Activated CD4-positive, alpha-beta T cell treated with anti-CD3 and anti-CD28 coated beads for 1 hour (primary cell): ENCODE measurements at regions not wholly inside any gene's neighbourhood (a gene's known extent, or its start where the extent isn't known, plus 50 kb on each side); places are given as distances from the start of the nearest gene placed in this dataset.

ENCODE experiments used
- DNase-seq: peaks from one replicate; pipeline ENCODE4 v3.0.0-alpha.2; 2020

DNA sequence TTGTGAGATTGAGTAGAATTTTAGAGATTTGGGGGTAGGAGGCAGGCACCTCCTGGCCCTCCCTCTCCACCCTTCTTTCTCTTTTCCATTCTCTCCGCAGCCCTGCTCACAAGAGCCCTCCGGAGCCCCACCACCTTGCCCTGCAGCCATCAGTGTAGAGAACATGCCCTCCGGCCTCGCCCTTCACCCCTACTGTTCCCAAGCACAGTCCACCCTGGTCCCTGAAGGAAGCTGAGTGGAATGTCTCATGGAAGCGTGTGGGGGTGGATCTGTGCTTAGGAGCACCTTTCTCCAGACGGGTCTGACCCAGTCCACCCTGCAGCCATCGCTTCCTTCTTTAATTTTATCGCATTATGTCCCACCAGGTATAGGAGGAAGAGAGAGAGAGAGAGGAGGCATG is 267.1 kb downstream of the NSG2 start:
- no peak for DNase-seq

DNA sequence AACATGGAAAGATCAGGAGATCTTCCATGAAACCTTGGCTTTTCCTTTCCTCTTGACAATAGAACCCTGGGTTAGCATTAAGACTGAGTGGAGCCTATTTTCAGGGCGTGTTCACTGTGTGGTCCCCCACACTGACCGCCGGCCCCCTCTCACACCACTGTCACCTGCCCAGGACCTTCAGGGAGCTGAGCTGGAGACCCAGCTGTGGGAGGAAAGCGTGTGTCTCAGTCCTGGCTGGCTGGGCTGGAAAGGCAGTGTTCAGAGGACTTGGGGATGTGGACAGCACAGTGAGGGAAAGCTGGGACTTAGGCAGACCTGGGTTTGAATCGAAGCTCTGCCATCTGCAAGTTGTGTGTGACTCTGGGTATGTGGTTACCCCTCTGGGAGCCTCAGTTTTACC is 268.1 kb downstream of the NSG2 start:
- no peak for DNase-seq

DNA sequence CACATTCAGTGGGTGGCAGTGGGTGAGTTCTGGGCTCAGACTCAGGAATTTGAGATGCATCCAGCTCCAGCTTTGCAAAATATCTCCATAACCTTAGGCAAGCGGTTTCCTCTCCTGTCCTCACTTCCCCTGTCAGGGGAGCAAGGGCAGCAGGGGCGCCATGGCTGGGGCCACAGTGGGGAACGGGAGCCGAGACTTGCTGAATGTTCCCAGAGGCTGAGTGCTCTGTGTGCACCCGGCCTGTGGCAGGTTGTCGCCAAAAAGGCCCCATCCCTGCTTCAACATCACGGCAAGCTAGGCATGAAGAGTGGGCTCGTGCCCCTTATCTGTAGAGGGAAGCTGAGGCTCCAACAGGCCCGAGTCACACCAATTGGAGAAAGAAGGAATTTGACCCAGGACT is 268.8 kb downstream of the NSG2 start:
- DNase-seq = no peak

DNA sequence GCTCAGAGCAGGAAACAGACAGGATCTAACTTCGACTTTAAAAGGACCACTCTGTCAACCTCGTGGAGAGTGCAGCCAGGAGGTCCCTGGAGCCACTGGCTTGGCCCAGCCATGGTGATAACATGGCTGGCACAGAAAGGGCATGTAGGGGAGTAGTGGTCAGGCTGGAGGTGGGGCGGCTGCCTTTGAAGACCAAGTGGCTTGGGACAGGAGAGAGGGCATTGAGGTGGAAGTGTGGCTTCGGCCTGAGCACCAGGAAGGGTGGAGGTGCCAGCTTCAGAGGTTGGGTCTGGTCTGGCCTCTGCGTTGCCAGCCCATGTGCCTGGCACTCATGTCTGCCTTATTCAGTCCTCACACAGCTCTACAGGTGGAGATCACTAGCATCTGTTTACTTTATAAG is 270.0 kb downstream of the NSG2 start:
- no peak for DNase-seq

DNA sequence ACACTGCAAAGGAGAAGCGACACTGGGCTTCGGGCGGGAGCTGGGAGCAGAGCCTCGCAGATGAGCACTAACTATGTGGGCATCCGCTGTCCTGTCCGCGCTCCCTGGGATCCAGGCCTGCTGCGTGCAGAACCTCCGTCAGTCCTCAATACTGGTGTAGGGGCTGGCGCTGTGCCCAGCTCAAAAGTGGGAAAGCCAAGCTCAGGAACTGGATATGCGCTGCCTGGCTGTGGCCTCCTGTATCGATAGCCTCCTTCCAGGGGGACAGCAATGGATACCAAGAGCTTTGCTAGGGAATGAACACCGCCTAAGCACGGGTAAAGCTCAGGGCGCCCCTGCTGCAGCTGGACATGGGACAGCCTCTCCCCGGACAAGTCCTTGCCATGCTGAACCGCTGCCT is 270.4 kb downstream of the NSG2 start:
- no peak for DNase-seq

DNA sequence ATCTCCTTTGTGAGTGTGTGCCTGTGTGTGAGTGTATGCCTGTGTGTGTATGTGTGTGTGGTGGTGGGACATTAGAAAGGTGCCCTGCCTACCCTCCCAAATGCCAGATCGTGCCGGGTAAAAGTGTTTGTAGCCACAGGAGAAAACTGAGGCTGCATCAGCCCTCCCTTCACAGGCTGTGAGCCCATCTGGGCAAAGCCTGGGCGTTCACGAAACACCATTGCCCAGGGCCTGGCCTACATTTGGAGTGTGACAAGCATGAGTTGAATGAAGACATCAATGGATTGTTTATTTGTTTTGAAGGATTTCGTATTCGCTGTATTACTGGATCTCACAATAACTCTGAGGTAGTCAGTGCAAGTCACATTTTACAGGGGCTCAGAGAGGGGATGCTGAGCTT is 270.8 kb downstream of the NSG2 start:
- DNase-seq = no peak

DNA sequence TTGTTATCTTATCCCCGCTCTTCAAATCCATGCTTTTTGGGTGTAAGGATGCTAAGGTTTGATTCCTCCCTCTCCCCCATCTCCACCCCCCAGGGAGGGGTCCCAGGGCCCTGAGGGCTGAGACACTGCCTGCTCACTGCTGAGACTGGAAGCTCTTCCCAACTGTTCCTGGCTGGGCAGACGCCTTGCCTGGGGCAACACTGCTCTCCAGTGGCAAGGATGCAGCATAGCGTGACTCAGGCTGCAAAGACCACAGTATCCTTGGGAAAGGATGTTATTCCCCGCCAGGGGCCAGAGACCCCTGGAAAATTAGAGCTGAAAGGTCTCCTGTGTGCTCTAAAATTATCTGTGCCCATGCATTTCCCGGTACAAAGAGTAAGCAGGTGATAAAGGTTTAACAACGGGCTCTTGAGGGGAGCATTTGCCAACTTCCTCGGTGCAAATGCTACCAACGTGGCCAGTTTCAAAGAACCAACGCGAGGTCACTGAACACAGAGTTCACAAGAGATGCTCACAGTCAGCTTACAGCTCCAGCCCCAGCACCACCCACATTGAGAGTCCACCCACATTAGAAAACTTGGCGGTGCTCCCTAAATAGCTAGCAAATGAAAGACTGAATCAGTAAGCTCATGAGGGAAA is 271.9 kb downstream of the NSG2 start:
- no peak for DNase-seq

DNA sequence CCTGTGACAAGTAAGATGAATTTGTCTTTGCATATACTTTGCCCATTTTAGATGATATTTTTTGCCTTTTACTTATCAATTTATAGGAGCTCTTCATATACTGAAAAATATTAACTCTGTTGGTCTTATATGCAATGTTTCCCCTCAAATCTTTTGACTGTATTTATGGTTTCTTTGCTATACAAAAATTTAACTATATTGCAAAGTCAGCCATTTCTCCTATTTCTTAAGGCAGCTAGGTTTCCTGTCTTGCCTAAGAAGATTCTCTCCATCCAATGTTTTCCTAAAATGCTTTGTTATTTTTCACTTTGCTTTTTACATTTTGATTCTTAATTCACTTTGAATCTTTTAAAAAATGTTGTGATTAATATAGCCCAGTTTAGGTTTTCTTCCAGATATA is 273.1 kb downstream of the NSG2 start:
- no peak for DNase-seq

DNA sequence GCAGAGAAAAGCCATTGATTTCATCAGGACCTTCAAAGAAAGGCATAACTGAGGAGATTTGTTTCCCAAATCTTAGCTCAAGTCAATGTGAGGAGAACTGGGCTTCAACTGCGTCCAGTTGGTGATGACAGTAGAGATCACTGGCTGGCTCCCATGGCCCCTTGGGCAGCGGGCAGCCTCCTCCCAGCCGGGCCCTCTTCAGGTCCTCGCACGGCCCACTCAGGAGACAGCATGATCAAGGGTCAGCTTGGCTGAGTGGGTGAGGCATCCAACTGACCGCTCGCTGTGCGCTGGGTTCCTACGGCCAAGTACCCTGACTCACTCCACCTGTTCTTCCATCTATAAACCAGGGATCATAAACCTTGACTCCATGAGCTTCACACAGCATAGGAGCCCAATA is 274.0 kb downstream of the NSG2 start:
- no peak for DNase-seq

DNA sequence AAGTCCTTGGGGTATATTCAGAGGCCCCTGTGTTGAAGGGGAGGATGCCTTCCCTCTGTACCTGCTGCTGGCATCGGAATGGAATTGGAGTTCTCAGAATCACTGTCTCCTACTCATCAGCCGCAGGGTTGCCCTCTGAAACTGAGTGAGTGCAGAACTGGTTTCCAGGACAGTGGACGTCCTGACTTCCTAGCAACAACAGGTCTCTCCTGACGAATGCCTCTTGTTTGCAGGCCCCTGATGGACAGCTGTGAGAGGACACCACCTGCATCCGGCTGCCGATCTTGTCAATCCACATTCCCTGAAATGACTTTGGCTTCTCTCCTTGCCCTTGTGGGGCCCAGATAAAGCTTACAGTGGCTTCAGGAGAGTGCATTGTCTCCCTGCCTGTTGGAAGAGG is 274.5 kb downstream of the NSG2 start:
- DNase-seq = no peak

DNA sequence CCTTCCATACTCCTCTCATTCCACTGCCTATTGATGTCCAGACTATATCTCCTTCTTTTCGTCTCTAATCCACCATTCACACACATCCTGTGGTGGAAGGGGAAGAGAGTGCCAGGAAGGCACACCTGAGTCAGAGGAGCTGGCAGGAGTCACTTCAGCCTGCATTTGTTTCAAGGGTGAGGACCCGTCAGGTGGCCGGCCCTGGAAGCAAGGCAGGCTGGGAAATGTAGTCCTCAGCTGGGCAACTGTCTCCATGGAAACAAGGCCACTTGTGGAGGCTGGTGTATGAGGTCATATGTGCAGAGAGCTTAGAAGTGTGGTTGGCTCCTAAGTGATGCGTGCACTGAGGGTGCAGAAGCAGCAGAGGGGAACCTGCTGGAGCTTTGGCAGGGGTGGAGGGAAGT is 278.4 kb downstream of the NSG2 start:
- no peak for DNase-seq

DNA sequence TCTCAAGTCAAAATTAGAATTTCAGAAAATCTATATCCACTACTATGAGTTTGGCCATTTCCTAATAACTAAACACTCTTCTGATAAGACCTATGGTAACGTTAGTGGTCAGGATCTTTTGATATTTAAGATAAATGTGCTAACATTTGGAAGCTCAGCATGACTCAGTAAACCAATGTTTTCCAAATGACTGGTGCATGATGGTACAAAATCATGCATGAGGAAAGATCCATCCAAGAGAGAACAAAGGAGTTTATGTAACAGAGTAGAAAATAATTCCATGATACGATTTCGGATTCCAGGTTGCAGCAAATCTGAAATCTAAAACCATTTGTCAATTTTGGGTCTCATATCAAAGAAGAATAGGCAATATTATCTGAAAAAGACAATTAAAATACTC is 279.2 kb downstream of the NSG2 start:
- DNase-seq = no peak

DNA sequence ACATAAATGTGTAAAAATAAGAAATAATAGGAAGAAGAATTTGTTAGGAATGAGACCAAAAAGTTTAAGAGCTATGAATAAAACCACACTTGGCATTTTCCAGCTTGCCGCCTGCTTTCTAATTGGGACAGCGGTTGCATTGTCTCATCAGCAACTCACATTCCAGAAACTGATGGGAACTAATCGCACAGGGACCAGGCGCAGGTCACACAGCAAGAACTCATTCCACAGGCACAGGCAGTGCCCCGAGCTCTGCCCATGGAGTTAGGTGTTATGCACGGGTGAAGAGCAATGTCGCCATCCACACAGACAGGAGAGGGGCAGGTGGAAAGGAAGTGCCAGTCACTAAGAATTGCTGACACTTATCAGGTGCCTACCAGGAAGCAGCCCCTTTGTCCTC is 279.9 kb downstream of the NSG2 start:
- no peak for DNase-seq

DNA sequence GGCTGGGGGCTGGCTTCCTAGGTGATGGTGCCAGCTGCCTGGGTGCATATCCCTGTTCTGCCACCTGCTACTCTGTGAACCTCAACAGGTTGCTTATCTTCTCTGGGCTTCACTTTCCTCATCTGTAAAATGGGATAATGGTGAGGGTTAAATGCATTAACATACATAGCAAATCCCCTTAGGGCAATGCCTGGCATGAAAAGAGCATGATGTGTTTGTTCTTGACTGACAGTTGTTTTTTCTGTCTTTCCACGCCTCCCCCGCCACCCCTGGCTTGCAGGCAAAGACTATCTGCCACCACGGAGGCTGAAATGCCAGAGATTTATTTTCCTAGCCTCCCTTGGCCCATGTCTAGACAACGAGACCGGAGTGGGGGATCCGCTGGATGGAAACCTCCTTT is 280.5 kb downstream of the NSG2 start:
- no peak for DNase-seq

DNA sequence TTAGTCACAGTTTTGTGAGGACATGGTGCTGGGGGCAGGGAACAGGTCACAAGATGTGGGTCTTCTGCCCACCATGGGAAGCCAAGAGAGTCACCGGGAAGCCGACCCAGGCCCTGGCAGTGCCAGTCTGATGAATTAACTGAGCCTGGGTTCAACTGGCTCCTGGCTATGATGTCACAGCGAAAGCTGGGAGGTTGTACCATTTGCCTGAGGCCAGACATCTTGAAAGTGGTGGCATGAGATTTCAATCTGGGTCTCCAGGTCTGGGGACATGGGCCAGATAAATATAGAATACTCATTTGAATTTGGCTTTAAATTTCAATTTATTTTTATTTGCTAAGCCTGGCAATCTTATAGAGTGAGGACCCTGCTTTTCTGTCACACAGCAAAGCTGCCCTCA is 280.9 kb downstream of the NSG2 start:
- DNase-seq = no peak

DNA sequence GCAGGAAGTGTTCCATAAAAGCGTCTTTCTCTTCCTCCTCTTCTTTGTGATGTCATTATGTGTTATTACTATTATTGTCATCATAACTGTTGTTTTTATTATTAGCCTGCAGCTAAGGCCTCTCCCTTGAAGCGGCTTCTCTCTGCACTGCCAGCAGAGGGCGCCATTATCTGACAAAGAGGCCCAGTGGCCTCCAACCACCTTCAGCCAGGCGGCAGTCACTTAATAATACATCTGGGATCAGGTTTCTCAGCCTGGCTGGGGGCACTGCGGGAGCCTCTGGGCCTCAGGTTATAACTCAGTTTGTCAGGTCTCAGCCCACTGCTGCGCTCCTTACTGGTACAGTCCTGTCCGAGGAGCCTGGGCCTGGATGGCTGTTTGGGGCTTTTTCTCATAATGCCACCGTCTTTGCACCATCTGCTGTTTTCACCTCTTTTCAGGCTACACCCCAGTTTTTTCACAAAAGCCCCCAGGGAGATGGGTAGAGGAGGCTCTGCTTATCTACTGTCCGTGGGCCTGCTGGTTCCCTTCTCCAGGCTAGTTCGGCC is 281.9 kb downstream of the NSG2 start:
- DNase-seq = no peak

DNA sequence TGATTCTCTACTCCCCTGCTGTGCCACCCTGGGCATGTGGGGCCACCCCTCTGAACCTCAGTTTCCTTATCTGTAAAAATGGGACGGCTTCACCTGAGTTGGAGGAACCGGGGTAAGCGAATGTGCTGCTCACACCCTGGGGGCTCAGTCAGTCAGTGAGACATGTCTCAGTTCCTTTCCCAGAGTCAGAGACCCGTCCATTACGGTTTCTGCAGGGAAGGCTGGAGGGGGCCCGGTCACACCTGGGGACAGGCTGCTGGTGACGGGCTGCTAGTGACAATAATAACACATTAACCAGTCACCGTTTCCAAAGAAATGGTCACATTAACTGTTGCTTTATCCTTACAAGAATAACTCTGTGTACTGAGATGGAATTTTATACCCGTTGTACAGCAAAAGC is 282.4 kb downstream of the NSG2 start:
- no peak for DNase-seq

DNA sequence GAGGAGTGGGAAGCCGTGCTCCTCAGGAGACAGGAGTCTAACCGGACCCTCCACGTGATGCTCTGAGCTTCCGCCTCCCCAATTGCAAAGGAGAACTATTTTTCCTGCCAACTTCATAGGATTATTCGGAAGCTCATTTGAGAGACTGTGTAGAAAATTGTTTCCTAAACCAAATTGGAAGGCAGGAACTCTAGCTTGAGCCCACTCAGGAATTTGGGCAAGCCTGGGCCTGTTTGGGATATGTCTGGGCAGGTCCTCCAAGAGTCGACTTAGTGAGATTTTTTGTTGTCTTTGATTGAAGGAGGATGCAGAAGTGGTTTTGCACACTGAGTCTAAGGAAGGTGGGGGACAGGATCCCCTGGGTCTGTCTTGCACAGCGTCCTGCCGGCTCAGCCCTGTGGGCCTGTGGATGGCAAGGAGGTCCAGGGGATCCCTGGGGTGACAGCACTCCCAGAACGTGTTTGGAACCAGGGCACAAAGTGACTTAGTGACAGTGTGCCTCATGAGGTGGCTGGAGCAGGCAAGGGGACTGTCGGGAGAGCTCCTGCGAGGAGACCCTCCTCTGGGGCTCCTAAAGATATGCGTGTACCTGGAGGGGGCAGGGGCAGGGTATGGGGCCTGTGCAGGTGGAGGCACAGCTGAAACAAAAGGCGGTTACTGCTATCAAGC is 283.3 kb downstream of the NSG2 start:
- DNase-seq = no peak

DNA sequence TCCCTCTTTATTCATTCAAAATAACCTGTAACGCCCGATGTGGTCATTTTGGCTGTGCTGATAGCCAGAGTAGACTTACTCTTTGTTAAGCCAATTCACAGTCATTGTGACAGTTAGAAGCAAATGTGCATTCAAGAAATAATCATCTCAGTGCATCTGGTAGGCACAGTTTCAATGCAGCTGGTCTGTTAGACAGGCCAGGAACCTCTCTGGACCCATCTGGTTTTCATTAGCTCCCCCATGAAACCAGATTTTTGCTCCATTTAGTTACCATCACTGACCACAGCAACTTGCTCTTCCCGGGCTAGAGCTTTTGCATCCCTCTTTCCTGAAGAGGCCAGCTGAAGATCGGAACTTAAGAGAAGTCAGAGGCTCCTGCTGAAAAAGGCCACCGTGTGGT is 284.2 kb downstream of the NSG2 start:
- no peak for DNase-seq

DNA sequence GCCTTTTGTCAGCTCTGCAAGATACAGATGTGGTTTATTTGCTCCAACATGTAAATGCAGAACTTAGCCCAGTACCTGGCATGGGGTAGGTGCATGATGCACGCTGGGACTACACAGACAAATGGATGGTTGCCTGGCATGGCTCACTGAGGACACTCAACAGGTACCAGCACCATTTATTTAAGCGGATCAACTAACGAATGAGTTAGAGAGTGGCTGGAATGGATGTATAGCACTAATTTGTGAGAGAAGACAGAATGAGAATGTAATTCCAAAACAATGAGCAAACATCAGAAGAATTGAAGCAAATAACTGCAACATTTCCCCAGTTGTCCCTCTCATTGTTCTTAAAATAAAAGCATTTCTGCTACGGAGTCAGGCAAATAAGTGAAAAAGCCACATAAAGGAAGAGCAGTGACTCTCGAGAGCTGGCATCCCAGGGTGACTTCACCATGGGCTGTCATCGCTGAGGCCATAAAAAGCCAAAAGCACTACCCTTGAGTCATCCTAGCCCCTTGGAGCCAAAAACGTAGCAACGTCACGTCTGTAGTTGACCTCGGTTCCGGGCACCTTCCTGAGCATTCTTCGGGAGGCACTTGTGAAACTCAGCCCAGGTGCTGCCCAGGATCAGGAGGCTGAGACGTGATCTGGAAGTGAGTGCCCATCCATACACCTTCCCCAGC is 290.3 kb downstream of the NSG2 start:
- no peak for DNase-seq

DNA sequence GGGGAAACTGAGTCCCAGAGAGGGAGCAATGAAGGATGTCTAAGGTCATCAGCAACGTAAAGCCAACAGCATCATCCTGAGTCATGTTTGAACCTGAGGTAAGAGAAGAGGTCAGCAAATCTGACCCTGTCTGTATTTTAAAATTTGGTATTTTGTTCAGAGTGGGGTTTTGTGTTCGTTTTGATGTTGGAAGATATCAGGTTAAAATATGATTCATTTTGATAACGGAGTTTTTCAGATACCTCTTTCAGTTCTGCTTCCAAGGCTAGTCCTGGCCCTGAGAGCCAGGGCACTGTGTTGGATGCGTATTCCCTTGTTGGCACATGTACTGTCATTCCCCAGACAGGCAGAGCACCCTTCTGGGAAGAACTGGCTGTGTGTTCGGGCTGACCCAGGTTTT is 291.0 kb downstream of the NSG2 start:
- DNase-seq = no peak

DNA sequence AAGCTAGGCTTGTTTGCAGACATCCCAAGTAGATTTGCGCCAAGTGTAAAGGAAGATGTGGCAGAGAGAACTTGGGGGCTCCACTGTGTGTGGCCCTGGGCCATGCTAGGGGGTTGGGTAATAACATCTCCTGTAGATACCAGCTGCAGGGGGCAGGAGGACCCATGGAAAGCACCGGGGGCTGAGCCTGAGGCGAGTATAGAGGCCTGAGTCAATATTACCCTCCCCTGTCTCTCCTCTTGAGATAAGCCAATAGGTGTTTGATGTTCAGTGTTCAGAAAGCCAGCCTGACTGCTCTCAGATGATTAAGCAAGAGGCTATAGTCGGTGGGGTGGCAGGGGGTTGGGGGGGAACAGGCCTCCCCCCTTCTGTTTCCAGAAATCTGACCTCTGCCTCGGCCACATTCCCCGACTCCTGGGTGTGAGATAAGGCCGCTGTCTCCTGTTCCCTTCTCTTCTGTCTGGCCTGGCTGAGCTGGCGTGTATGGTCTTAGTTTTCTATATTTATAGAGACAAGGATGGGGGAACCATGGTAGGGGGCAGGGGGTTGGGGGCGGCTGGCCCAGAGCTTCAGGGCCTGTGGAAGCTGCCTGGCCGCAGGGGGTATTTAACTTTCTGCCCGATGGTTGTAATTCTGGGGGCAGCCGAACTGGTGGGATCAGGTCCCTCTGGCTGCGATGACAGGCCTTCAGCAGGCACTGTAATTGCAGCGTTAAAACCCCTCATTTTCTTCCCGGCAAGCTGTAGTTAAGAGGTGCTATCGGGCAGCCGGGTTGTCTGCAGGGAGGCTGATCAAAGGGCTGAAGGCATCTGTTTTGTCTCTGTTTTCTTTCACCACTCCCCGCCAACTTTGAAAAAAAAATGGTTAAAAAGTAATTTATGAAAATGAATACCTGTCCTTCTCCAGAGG is 292.0 kb downstream of the NSG2 start:
- no peak for DNase-seq
